NCI-H2171 treated with DMSO at 0.1 percent for 48 hours (cell line): ENCODE measurements at regions not wholly inside any gene's neighbourhood (a gene's known extent, or its start where the extent isn't known, plus 50 kb on each side); places are given as distances from the start of the nearest gene placed in this dataset.

Experiments
- DNase-seq: peaks from one replicate; lab custom pipeline; 2025; lab: John Stamatoyannopoulos, UW

DNA sequence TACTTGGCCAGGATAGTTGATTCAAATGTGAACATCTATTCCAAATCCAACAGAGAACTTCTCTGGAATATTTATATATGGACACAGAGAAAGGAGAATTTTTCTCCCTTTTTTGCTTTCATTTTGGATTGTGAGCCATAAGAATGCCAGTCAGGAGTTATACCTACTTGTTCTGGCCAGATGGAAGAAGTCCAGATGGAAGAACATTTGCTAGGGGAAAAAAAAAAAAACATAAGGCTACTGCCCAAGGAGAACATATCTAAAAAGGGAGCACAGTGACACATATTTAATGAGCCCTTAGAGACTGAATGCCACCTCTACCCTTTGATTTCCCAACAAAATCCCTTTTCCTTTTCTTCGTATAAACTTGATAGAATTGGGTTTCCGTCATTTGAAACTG, 61.7 kb upstream of the PPP2R2B start:
- peak; percentile 6 for DNase-seq

DNA sequence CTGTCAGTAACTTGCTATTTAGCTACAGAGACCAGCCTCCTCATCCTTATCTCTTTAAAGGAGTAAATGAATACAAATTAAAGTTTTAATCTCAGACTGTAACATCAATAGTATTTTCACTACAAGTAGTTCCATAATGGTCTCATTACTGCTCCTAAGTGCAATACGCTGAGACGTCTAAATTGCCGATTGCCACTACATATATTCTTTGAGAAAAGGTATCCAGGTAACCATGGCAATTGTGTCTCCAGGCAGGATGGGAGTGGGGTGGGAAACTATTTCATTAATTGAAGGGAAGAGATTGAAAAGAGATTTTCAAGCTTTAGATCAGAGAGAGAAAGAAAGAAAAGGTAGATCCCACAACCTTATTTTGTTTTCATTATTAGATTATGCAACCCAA, 65.5 kb upstream of the PPP2R2B start:
- DNase-seq: no peak

DNA sequence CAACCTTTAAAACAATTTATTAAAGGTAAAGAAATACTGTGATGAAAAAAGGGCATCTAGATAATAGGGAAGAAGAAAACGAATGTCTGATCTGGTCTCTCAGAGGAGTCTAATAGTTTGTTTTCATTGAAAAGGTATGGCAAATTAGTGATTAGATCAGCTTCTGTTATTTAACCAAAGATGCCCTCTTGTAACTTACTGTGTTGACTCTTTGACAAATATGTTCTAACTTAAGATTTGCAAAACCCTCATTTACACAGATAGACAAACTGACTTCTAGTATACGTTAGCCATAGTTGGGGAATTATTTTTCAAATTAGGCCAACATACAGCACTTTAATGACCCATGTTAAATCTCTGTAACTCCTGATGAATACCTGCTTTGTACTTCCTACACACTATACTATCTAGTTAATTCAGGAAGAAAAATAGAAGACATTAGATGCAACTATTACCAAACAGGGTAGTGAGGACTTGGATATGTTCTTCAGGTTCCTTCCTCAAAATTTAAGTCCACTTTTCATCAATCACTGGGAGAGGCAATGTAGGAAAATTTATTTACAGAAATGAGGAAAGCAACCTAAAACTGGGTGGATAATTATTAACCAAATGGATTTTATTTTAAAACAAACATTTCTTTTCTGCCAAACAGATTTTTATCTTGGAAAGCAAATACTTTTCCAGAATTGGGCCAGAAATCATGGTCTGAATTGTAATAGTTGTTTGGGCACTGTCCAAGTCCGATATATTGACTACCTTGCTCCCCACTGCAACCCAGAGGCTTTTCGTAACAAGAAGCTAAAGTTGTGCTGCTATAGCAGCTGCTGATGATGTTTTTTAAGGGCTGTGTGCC, 66.4 kb upstream of the PPP2R2B start:
- DNase-seq: no peak

DNA sequence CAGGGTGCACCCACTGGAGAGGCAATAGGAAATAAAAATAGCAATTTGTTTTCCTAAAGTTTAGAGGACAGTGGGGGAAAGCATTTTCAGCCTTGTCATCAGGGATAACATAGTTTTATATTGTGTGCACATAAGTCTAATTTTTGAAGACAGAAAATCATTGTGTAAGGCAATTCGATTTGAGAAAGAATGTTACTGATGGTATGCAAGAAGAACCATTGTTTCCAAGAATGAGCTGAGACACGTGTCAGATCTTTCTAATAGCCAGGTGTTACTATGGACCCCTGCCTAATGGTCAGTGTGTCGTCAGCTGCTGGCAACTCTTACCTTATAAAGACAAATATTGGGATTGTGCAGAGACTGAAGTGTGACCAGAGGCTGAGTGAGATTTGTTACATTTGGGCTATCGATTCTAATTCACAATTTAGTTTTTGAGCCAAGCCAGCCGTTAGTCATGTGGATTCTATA, 67.1 kb upstream of the PPP2R2B start:
- DNase-seq: no peak

DNA sequence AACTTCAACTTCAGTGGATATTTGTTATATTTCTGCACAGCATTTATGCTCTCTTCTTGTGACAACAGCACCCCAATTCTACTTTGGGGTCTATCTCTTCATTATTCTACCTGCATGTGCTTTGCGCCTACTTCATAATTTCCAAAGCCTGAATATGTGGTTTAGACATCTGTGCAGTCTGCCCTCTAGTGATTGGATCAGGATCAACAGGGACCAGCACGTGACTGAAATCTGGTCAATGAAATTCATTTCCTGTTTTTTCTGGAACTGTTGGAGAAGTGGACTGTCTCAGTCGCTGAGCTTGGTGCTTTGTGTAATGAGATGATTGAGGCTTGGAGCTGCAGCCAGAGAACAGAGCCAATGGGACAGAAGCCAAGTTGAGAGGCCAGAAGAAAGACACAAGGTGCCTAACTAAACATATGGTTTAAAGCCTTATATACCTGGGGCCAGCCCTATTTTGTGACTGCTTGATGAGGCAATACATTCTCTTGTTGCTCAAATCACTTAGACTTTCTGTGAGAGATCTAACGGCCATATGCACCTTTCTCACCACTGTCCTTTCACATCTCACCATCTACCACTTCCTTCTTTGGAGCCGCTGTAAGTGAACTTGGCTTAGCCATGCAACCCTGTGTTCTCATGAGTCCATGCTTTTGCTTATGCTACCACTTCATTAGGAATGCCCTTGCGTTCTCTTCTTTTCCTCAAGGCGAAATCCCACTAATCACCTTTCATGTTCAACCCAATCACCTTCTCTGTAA, 68.8 kb upstream of the PPP2R2B start:
- DNase-seq: peak; percentile 20

GRCh38 chr5:146948666-146949065, 70.1 kb upstream of the PPP2R2B start:
- no peak for DNase-seq

DNA sequence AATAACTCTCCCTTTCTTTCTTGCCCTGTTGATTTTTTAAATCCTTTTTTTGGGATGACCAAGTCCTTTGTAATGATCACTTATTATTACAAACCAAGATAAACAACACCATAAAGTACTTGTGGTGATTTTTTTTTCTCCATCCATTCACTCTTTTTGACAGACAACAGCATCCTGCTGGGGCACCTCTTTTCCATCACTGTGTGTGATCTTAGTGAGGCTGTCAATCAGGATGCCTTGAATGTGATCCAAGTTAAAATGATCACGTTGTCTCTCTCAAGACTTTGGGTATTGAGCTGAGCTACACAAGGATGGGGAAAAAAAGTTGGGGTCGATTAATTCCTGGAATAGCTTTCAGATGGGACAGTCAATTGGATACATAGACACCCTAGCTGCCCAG, 73.6 kb upstream of the PPP2R2B start:
- no peak for DNase-seq

GRCh38 chr5:146956217-146956616, 77.7 kb upstream of the PPP2R2B start:
- no peak for DNase-seq

DNA sequence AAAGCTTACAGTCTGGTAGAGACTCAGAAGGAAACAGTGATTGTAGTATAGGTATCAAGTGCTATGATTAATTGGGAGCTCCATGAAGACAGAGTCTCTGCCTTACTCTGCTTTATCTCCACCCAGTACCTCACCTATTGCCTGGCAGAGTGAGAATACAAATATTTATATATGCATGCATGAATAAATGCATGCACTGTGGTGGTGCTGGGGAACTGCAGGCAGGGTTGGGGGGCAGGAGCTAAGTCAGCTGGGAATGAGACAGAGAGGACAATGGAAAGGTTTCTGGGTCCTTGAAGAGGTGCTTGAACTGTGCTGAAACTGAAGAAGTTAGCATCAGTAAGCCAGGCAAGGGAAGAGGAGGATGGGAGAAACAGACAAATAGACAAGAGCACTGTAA, 80.8 kb upstream of the PPP2R2B start:
- DNase-seq: no peak

- no peak for DNase-seq
These were observed 84.3 kb upstream of the PPP2R2B start for GRCh38 chr5:146962801-146963355.

DNA sequence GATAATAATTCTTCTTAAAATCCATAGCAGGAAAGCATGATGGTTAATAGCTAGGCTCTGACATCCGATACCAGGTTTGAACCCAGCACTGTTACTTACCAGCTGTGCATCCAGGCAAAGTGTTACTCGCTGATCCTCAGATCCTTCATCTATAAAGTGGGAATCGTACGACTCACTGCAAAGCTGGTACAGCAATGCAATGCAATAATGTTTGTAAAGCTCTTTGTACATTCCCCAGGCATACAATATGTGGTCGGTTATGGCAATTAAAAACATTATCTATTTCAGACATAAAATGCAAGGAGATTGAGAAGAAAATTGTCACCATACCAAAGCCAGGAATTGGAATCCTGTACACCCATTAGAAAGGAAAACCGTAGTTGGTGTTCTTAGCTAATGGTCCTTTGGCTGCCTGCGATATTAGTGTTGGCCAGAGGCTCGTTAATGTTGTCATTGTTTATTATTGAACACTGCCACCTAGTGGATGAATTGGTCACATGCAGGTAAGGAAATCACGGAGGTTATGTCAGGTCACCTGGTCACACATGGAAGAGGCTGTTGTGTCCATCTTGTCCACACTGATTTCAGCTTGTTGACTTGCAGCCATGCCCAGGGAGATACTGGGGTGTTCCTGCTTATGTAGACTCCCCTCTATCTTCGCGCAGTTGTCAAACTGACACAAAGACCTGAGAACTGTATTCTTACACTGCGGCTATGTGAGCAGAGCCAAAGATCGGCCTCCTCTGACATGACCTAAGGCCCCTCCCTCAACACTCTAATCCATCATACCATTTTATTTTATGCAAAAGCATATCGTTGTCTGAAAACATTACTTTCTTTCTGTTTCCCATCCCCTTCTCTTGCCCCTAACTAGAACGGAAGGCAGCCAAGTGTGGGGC, 87.5 kb upstream of the PPP2R2B start:
- peak; percentile 75 for DNase-seq

GRCh38 chr5:146967646-146968045, 89.1 kb upstream of the PPP2R2B start:
- no peak for DNase-seq

- no peak for DNase-seq
These were observed 92.8 kb upstream of the PPP2R2B start for GRCh38 chr5:146971401-146971800.

GRCh38 chr5:146986469-146986868, 107.9 kb upstream of the PPP2R2B start:
- DNase-seq: no peak

GRCh38 chr5:146993876-146994530, 115.4 kb upstream of the PPP2R2B start:
- no peak for DNase-seq

DNA sequence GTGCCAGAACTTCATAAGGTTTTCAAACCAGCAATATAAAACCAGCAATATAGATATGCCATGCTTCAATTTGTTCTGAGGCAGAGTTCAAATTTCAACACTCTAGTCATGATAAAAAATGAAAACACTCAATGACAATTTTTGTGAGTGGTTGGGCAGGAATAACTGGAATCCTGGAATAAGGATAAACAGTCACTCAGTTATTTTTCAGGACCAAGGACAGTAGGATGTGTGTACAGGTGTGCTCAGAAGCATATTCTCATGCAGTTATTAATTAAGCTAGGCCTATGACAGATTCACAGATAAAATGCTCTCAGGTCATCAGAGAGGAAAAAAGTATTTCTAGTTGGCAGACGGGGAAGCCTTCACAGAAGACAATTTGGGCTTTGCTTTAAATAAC, 117.3 kb upstream of the PPP2R2B start:
- DNase-seq: no peak

GRCh38 chr5:147015405-147015804, 136.8 kb upstream of the PPP2R2B start:
- peak; percentile 10 for DNase-seq

- DNase-seq: no peak
These were observed 138.6 kb upstream of the PPP2R2B start for GRCh38 chr5:147017191-147017590.

- DNase-seq: no peak
These were observed 139.1 kb upstream of the PPP2R2B start for GRCh38 chr5:147017621-147018020.

DNA sequence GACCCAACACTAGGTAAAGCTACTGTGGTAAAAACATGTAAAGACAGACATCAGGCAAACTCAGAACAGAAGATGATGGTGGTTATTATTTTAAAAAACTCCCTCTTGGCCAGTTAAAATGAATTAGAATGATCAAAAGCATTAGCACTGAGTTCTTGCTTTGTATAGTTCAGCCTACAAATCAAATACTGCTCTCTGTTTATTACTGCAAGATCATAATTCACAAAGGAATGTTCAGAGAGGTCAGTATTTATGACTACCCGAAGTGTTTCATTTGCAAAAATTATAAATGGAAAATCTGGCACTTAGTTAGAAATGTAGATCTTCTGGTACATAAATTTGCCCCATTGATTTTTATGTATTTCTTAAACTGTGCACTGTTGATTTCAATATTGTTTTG, 140.3 kb upstream of the PPP2R2B start:
- DNase-seq: no peak

- DNase-seq: no peak
These were observed 158.2 kb upstream of the PPP2R2B start for GRCh38 chr5:147036691-147037245.
